Nephron progenitor cell (in vitro differentiated cells): ENCODE measurements at regions not wholly inside any gene's neighbourhood (a gene's known extent, or its start where the extent isn't known, plus 50 kb on each side); places are given as distances from the start of the nearest gene placed in this dataset.

Experiments
- DNase-seq: peaks from one replicate; pipeline ENCODE4 v3.0.0; 2021
- H3K27ac Mint-ChIP-seq: 2 replicates; pipeline ENCODE4 v1.8.0; 2021; ENCODE audit warnings: mild to moderate bottlenecking, moderate library complexity, mixed read lengths
- H3K27me3 Mint-ChIP-seq: 2 replicates; pipeline ENCODE4 v1.8.0; 2021; ENCODE audit warnings: mild to moderate bottlenecking, low read depth, mixed read lengths; ENCODE audit not compliant: poor library complexity
- H3K36me3 Mint-ChIP-seq: 2 replicates; pipeline ENCODE4 v1.8.0; 2021; ENCODE audit warnings: low read depth, mixed read lengths
- H3K4me1 Mint-ChIP-seq: 2 replicates; pipeline ENCODE4 v1.8.0; 2021; ENCODE audit warnings: mixed read lengths
- H3K4me3 Mint-ChIP-seq: 2 replicates; pipeline ENCODE4 v1.8.0; 2021; ENCODE audit warnings: mild to moderate bottlenecking, moderate library complexity, mixed read lengths
- H3K9me3 Mint-ChIP-seq: 2 replicates; pipeline ENCODE4 v1.8.0; 2021; ENCODE audit warnings: mild to moderate bottlenecking, moderate library complexity, mixed read lengths
- TF ChIP-seq, protein P1 (sequence below): fragments of 200-600 bp; sonication (generic); IDR thresholded peaks from 2 replicates; pipeline ENCODE4 v1.5.0; 2021; ENCODE audit warnings: antibody characterized with exemption

DNA sequence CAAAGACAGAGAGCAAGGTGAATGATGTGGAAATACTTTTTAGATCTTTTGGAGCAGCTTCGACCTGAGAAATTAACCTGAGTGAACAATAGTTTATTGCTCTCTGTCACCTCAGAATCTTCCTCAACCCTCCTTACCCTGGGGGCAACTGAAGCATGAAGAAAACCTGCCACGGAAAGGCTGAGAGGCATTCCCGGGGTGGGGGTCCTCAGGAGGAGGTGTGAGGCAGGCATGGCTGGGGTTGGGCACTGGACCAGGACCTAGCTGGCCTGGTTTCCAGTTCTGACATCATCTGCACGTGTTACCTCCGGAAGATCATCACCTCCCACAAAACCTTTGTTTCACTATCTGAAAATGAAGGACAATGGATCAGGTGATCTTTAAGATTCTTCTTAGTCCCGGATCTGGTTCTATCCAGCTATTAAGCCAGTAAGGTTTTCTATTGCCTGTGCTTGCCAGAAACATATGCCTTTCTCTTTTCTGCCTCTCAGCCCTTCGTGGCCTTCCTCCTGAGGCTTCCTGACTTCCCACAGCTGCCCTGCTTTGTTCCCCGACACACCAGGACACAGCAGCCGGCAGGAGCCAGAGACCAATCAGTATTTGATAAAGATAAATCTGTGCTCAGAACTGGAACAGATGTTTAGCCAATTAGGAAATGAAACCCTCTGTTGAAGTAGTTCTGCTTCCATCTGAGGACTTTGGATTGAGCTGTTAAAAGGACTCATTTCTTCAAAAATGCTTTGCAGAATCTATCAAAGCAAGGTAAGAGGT lies 232.5 kb downstream of the TDRD15 start:
- Mint-ChIP-seq H3K4me1 (no peaks in the 10 kb centered on the region), H3K27ac (peak overlapping the region; percentile 30), H3K4me3 (no peak overlapping the region), H3K9me3 (peaks cover 13% of the 10 kb centered on the region), H3K27me3 (peaks cover 19% of the 10 kb centered on the region), H3K36me3 (peaks cover 4% of the 10 kb centered on the region)
- DNase-seq, result no peak
- TF ChIP-seq, protein P1, sequence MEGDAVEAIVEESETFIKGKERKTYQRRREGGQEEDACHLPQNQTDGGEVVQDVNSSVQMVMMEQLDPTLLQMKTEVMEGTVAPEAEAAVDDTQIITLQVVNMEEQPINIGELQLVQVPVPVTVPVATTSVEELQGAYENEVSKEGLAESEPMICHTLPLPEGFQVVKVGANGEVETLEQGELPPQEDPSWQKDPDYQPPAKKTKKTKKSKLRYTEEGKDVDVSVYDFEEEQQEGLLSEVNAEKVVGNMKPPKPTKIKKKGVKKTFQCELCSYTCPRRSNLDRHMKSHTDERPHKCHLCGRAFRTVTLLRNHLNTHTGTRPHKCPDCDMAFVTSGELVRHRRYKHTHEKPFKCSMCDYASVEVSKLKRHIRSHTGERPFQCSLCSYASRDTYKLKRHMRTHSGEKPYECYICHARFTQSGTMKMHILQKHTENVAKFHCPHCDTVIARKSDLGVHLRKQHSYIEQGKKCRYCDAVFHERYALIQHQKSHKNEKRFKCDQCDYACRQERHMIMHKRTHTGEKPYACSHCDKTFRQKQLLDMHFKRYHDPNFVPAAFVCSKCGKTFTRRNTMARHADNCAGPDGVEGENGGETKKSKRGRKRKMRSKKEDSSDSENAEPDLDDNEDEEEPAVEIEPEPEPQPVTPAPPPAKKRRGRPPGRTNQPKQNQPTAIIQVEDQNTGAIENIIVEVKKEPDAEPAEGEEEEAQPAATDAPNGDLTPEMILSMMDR, result no peak

- peaks cover 19% of the 10 kb centered on the region for H3K27me3 Mint-ChIP-seq
- H3K27ac Mint-ChIP-seq, result no peak overlapping the region
- TF ChIP-seq, protein P1, result no peak
- H3K4me1 Mint-ChIP-seq, result no peaks in the 10 kb centered on the region
- peaks cover 4% of the 10 kb centered on the region for H3K36me3 Mint-ChIP-seq
- H3K4me3 Mint-ChIP-seq, result no peak overlapping the region
- no peak for DNase-seq
- peaks cover 13% of the 10 kb centered on the region for H3K9me3 Mint-ChIP-seq
Measured at GRCh38 chr2:21356857-21357255, 233.1 kb downstream of the TDRD15 start.

DNA sequence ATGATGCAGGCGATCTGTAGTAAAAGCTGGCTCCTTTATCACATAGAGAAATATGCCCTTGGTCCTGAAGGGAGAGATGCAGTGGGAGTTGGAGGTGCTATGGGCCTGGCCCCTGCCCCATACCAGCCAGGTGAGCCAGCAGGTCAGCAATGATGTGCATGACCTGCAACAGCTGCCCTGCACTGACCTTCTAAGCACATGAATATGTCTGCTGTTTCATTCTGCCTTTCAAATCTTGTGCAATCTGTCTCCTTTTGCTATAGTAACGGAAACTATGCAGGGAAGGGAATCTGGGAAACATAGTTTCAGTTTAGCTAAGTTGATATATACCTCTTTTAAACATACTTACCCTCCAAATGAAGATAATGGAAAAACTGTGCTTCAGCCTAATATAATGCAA lies 235.2 kb downstream of the TDRD15 start:
- TF ChIP-seq, protein P1, result no peak
- no peaks in the 10 kb centered on the region for H3K4me1 Mint-ChIP-seq
- peaks cover 10% of the 10 kb centered on the region for H3K9me3 Mint-ChIP-seq
- peaks cover under 1% of the 10 kb centered on the region for H3K36me3 Mint-ChIP-seq
- H3K27me3 Mint-ChIP-seq, result peaks cover 22% of the 10 kb centered on the region
- no peak overlapping the region for H3K4me3 Mint-ChIP-seq
- H3K27ac Mint-ChIP-seq, result no peak overlapping the region
- DNase-seq, result no peak

- no peaks in the 10 kb centered on the region for H3K4me1 Mint-ChIP-seq
- peaks cover 12% of the 10 kb centered on the region for H3K27me3 Mint-ChIP-seq
- no peak overlapping the region for H3K4me3 Mint-ChIP-seq
- no peak overlapping the region for H3K27ac Mint-ChIP-seq
- TF ChIP-seq, protein P1, result no peak
- no peaks in the 10 kb centered on the region for H3K9me3 Mint-ChIP-seq
- DNase-seq, result no peak
- H3K36me3 Mint-ChIP-seq, result no peaks in the 10 kb centered on the region
Measured at GRCh38 chr2:21361384-21361783, 237.6 kb downstream of the TDRD15 start.

DNA sequence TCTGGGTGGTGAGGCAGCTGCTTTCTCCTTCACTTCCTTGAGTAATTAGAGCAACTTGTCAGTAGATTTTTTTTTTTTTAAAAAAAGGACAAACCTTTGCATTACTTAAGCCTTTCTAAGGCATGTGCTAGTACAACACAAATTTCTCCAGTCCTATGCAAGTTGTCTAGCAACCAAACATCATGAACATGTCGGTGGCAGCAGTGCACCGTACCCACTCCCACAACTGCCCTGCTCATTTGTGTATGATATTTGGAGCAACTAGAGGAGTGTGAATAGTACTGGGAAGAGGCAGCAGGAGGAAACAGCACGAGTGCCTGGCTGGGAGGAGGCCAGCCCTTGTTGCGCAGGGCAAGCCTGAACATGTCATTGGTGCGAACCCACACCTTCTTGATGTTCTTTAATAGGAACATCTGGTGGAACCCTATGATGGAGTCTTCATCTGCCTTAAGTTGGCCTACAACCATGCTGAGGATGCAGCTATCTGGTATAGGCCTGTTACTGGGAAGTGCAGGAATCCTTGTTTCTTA lies 238.3 kb downstream of the TDRD15 start:
- no peak for DNase-seq
- no peaks in the 10 kb centered on the region for H3K36me3 Mint-ChIP-seq
- no peaks in the 10 kb centered on the region for H3K4me1 Mint-ChIP-seq
- H3K9me3 Mint-ChIP-seq, result no peaks in the 10 kb centered on the region
- H3K4me3 Mint-ChIP-seq, result no peak overlapping the region
- peaks cover 12% of the 10 kb centered on the region for H3K27me3 Mint-ChIP-seq
- no peak overlapping the region for H3K27ac Mint-ChIP-seq
- TF ChIP-seq, protein P1, result no peak

DNA sequence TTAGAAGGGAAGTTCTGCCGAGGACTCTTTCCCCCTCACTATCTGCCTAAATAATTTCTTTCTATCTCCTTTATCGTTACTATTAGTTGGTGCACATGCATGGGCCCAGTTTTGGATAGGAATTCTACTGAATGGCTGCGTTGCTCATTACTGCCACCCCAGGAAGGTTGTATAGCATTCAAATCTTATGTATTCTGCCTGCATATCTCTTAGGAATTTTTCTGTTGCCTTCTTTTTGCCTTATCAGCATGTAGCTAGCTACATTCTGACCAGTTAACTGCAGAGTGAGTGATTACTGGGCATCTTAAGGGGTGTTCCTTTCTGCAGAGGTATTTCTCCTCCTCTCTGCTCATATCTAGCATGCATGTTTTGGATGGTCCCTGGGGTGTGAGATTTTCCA lies 239.6 kb downstream of the TDRD15 start:
- H3K27me3 Mint-ChIP-seq, result peaks cover 9% of the 10 kb centered on the region
- TF ChIP-seq, protein P1, result no peak
- H3K4me3 Mint-ChIP-seq, result no peak overlapping the region
- H3K36me3 Mint-ChIP-seq, result no peaks in the 10 kb centered on the region
- no peaks in the 10 kb centered on the region for H3K4me1 Mint-ChIP-seq
- no peaks in the 10 kb centered on the region for H3K9me3 Mint-ChIP-seq
- no peak overlapping the region for H3K27ac Mint-ChIP-seq
- DNase-seq, result no peak
